ENCODE measurements at regions not wholly inside any gene's neighbourhood (a gene's known extent, or its start where the extent isn't known, plus 50 kb on each side); places are given as distances from the start of the nearest gene placed in this dataset.

DNA sequence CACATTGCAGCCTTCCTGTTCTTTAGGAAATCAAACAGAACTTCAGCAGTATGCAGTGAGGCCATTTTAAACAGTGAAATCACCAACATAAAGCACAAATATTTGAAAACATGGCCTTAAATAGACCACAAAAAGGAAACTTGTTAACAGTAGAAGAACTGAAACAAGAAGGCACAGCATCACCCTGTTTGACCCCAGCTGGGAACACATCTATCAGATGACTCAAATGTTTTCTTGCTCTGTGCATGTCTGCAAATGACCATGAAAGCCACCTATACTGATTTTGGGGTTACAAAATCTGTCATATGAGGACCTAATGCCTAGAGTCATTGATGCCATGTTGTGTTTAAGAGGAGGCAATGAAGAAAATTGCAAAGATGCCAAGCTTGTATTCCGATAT lies 123.8 kb upstream of the ADGRF1 start:
- H3K14ac ChIP-seq (ENCODE audit: insufficient read length) = no peak overlapping the region
- no peak overlapping the region for H2BK5ac ChIP-seq (ENCODE audit: low read depth, low read length)
- H2AFZ ChIP-seq (ENCODE audit: low read length) = 0 out of 2 replicates have a peak overlapping the region, but pooled peaks have one; percentile 21
- ChIA-PET POLR2A (ENCODE audit: partially characterized antibody) (no interaction called here), CTCF (ENCODE audit: partially characterized antibody) (interaction anchor here (0.5 kb wide), 1 partner anchor 1075 kb away, joined by 3 read pairs; no protein-coding TSS in a partner anchor)
- no peak overlapping the region for H2BK15ac ChIP-seq (ENCODE audit: low read length)
- H3K27ac ChIP-seq (ENCODE audit: low read depth, low read length) = no peak overlapping the region
- no peaks in the 10 kb centered on the region for H3K9me3 ChIP-seq (ENCODE audit: insufficient read depth in 2 of 2, low read depth in 1 of 2, low read length in 1 of 2)
- H3K4me1 ChIP-seq (replicated peaks in 1 of 4; ENCODE audit: control insufficient read depth in 3 of 4, insufficient read depth in 4 of 4, low read length in 3 of 4) = peaks cover 0 to 5% (median 4%) of the 10 kb centered on the region in 4 experiments; a peak in 5 of 7 replicates
- H3K79me2 ChIP-seq (ENCODE audit: control insufficient read depth in 1 of 2, insufficient read depth in 2 of 2, low read length in 2 of 2) = no peaks in the 10 kb centered on the region
- H3K23me2 ChIP-seq (ENCODE audit: low read depth, low read length) = no peaks in the 10 kb centered on the region
- no peak overlapping the region for H2BK120ac ChIP-seq (replicated peaks; ENCODE audit: low read depth, low read length)
- DNase-seq (ENCODE audit: low read depth in 1 of 2, low spot score in 2 of 2) (no peak), FAIRE-seq (no peak)
- H3K36me3 ChIP-seq (ENCODE audit: control insufficient read depth in 2 of 4, insufficient read depth in 4 of 4, low read length in 3 of 4) = no peaks in the 10 kb centered on the region
- 82% methylated on average over 1 of the region's 1 CpG; no CpG with 5 or more reads in 1 of the 2 experiments for WGBS, 2 experiments (ENCODE audit: extremely low coverage in 1 of 2, insufficient coverage in 1 of 2, insufficient read length in 1 of 2, insufficient replicate concordance in 2 of 2, low coverage in 1 of 2, low lambda C conversion rate in 2 of 2, missing lambda C conversion rate in 1 of 2)
- no peak overlapping the region for H3K9ac ChIP-seq (replicated peaks in 1 of 4; ENCODE audit: extremely low read depth in 1 of 4, low read depth in 3 of 4, low read length in 3 of 4)
- no peaks in the 10 kb centered on the region for H3K27me3 ChIP-seq (replicated peaks in 1 of 4; ENCODE audit: control insufficient read depth in 3 of 4, extremely low read depth in 1 of 4, insufficient read depth in 3 of 4, low read length in 3 of 4)
- H2AK5ac ChIP-seq (ENCODE audit: low read depth, low read length) = no peak overlapping the region
- no peak overlapping the region for H3K56ac ChIP-seq (replicated peaks; ENCODE audit: insufficient read length, low read depth, low read length)
- H3K23ac ChIP-seq (ENCODE audit: insufficient read length) = no peak overlapping the region
- H4K8ac ChIP-seq (ENCODE audit: extremely low read depth, insufficient read depth, low read length) = no peak overlapping the region
- H4K20me1 ChIP-seq (replicated peaks in 1 of 2; ENCODE audit: control insufficient read depth in 1 of 2, insufficient read depth in 2 of 2, low read length in 2 of 2) = no peaks in the 10 kb centered on the region
- no peak overlapping the region for H4K91ac ChIP-seq (replicated peaks; ENCODE audit: insufficient read length, low read length)
- no peak overlapping the region for H2BK20ac ChIP-seq (ENCODE audit: low read length)
- H3K18ac ChIP-seq (ENCODE audit: extremely low read depth, low read length) = no peak overlapping the region
- no peak overlapping the region for H3K4me2 ChIP-seq (ENCODE audit: insufficient read depth in 1 of 2, low read depth in 2 of 2, low read length in 2 of 2)
- no peak overlapping the region for H4K5ac ChIP-seq (ENCODE audit: insufficient read length, low read depth, low read length)
- no peak overlapping the region for H3K4ac ChIP-seq (replicated peaks; ENCODE audit: insufficient read length, low read depth, low read length)
- no peaks in the 10 kb centered on the region for H3K79me1 ChIP-seq (ENCODE audit: low read depth, low read length)
- no peak overlapping the region for H2BK12ac ChIP-seq (ENCODE audit: low read depth, low read length)
- no peak overlapping the region for H3K4me3 ChIP-seq (ENCODE audit: extremely low read depth in 1 of 4, insufficient read depth in 2 of 4, low read depth in 3 of 4, low read length in 4 of 4)
- TF ChIP-seq, protein P1, sequence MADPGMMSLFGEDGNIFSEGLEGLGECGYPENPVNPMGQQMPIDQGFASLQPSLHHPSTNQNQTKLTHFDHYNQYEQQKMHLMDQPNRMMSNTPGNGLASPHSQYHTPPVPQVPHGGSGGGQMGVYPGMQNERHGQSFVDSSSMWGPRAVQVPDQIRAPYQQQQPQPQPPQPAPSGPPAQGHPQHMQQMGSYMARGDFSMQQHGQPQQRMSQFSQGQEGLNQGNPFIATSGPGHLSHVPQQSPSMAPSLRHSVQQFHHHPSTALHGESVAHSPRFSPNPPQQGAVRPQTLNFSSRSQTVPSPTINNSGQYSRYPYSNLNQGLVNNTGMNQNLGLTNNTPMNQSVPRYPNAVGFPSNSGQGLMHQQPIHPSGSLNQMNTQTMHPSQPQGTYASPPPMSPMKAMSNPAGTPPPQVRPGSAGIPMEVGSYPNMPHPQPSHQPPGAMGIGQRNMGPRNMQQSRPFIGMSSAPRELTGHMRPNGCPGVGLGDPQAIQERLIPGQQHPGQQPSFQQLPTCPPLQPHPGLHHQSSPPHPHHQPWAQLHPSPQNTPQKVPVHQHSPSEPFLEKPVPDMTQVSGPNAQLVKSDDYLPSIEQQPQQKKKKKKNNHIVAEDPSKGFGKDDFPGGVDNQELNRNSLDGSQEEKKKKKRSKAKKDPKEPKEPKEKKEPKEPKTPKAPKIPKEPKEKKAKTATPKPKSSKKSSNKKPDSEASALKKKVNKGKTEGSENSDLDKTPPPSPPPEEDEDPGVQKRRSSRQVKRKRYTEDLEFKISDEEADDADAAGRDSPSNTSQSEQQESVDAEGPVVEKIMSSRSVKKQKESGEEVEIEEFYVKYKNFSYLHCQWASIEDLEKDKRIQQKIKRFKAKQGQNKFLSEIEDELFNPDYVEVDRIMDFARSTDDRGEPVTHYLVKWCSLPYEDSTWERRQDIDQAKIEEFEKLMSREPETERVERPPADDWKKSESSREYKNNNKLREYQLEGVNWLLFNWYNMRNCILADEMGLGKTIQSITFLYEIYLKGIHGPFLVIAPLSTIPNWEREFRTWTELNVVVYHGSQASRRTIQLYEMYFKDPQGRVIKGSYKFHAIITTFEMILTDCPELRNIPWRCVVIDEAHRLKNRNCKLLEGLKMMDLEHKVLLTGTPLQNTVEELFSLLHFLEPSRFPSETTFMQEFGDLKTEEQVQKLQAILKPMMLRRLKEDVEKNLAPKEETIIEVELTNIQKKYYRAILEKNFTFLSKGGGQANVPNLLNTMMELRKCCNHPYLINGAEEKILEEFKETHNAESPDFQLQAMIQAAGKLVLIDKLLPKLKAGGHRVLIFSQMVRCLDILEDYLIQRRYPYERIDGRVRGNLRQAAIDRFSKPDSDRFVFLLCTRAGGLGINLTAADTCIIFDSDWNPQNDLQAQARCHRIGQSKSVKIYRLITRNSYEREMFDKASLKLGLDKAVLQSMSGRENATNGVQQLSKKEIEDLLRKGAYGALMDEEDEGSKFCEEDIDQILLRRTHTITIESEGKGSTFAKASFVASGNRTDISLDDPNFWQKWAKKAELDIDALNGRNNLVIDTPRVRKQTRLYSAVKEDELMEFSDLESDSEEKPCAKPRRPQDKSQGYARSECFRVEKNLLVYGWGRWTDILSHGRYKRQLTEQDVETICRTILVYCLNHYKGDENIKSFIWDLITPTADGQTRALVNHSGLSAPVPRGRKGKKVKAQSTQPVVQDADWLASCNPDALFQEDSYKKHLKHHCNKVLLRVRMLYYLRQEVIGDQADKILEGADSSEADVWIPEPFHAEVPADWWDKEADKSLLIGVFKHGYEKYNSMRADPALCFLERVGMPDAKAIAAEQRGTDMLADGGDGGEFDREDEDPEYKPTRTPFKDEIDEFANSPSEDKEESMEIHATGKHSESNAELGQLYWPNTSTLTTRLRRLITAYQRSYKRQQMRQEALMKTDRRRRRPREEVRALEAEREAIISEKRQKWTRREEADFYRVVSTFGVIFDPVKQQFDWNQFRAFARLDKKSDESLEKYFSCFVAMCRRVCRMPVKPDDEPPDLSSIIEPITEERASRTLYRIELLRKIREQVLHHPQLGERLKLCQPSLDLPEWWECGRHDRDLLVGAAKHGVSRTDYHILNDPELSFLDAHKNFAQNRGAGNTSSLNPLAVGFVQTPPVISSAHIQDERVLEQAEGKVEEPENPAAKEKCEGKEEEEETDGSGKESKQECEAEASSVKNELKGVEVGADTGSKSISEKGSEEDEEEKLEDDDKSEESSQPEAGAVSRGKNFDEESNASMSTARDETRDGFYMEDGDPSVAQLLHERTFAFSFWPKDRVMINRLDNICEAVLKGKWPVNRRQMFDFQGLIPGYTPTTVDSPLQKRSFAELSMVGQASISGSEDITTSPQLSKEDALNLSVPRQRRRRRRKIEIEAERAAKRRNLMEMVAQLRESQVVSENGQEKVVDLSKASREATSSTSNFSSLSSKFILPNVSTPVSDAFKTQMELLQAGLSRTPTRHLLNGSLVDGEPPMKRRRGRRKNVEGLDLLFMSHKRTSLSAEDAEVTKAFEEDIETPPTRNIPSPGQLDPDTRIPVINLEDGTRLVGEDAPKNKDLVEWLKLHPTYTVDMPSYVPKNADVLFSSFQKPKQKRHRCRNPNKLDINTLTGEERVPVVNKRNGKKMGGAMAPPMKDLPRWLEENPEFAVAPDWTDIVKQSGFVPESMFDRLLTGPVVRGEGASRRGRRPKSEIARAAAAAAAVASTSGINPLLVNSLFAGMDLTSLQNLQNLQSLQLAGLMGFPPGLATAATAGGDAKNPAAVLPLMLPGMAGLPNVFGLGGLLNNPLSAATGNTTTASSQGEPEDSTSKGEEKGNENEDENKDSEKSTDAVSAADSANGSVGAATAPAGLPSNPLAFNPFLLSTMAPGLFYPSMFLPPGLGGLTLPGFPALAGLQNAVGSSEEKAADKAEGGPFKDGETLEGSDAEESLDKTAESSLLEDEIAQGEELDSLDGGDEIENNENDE (IDR thresholded peaks at IDR 0.05; ENCODE audit: insufficient replicate concordance, low read length) = no peak
